OCI-LY3 (cell line): ENCODE measurements at regions not wholly inside any gene's neighbourhood (a gene's known extent, or its start where the extent isn't known, plus 50 kb on each side); places are given as distances from the start of the nearest gene placed in this dataset.

Source experiments
- H2AFZ ChIP-seq: fragments of 200-600, 300-600 bp; shearing (Covaris generic); 2 replicates; pipeline ENCODE4 v1.6.0; 2014; ENCODE audit warnings: antibody characterized with exemption, low read depth, low read length
- H3K27ac ChIP-seq: fragments of 200-600, 300-600 bp; sonication (generic); 2 replicates; pipeline ENCODE4 v1.5.1; 2014; ENCODE audit warnings: mild to moderate bottlenecking, low read length, moderate library complexity, mixed read lengths
- H3K27me3 ChIP-seq: fragments of 200-600, 300-600 bp; sonication (generic); 2 replicates; pipeline ENCODE4 v1.6.1; 2014; ENCODE audit warnings: low read depth, low read length, mixed read lengths
- H3K36me3 ChIP-seq: fragments of 200-600, 300-600 bp; sonication (generic); replicated peaks from 2 replicates; pipeline ENCODE3; 2014; ENCODE audit warnings: low read depth, low read length, mixed read lengths
- H3K4me1 ChIP-seq: fragments of 300-600, 200-600 bp; sonication (generic); 2 replicates; pipeline ENCODE4 v1.6.1; 2014; ENCODE audit warnings: low read length, mixed read lengths
- H3K4me2 ChIP-seq: fragments of 200-600, 300-600 bp; sonication (generic); 2 replicates; pipeline ENCODE4 v1.6.1; 2014; ENCODE audit warnings: low read length, mixed read lengths
- H3K4me3 ChIP-seq: fragments of 300-600, 200-600 bp; sonication (generic); 2 replicates; pipeline ENCODE4 v1.5.1; 2014; ENCODE audit warnings: antibody characterized with exemption, mild to moderate bottlenecking, low read length, moderate library complexity
- H3K79me2 ChIP-seq: fragments of 300-600, 200-600 bp; shearing (Covaris generic); 2 replicates; pipeline ENCODE4 v1.6.1; 2014; ENCODE audit warnings: mild to moderate bottlenecking, low read length, mixed read lengths
- H3K9ac ChIP-seq: fragments of 300-600, 200-600 bp; shearing (Covaris generic); 2 replicates; pipeline ENCODE4 v1.6.0; 2014; ENCODE audit warnings: mild to moderate bottlenecking, low read length, moderate library complexity
- H3K9me3 ChIP-seq: fragments of 200-600, 300-600 bp; shearing (Covaris generic); 2 replicates; pipeline ENCODE4 v1.6.1; 2014; ENCODE audit warnings: low read length, mixed read lengths; ENCODE audit not compliant: insufficient read depth
- H4K20me1 ChIP-seq: fragments of 200-600, 300-600 bp; sonication (generic); 2 replicates; pipeline ENCODE4 v1.6.1; 2016; ENCODE audit warnings: low read length, mixed read lengths; ENCODE audit not compliant: insufficient read depth
- CTCF ChIP-seq: fragments of 200-600, 300-600 bp; sonication (generic); IDR thresholded peaks from 2 replicates; pipeline ENCODE4 v1.5.1; 2014; ENCODE audit warnings: antibody characterized with exemption, low read length, low read depth
- EZH2phosphoT487 ChIP-seq: fragments of 200-600 bp; shearing (Covaris generic); IDR thresholded peaks from 2 replicates; pipeline ENCODE4 v1.6.1; 2018; ENCODE audit warnings: antibody characterized with exemption, mixed run types, low read depth

GRCh38 chr7:115271332-115272235, 349.7 kb downstream of the MDFIC start:
- no peaks in the 10 kb centered on the region for H3K79me2 ChIP-seq
- no peak overlapping the region for H3K9ac ChIP-seq
- H3K4me3 ChIP-seq: no peak overlapping the region
- H3K36me3 ChIP-seq: no peaks in the 10 kb centered on the region
- H3K9me3 ChIP-seq: 0 out of 2 replicates have a peak, but pooled peaks cover 3% of the 10 kb centered on the region
- H2AFZ ChIP-seq: no peak overlapping the region; the same call in 1 of the 2 replicates
- no peaks in the 10 kb centered on the region for H4K20me1 ChIP-seq
- peaks cover 20% of the 10 kb centered on the region for H3K4me1 ChIP-seq
- H3K27ac ChIP-seq: no peak overlapping the region
- no peaks in the 10 kb centered on the region for H3K27me3 ChIP-seq
- H3K4me2 ChIP-seq: no peak overlapping the region
- TF ChIP-seq EZH2phosphoT487 (no peak), CTCF (no peak)

GRCh38 chr7:115269486-115269885, 347.6 kb downstream of the MDFIC start:
- Histone ChIP-seq H3K79me2 (no peaks in the 10 kb centered on the region), H3K9me3 (no peaks in the 10 kb centered on the region), H3K27ac (no peak overlapping the region), H3K4me3 (no peak overlapping the region), H3K4me2 (no peak overlapping the region), H2AFZ (no peak overlapping the region), H3K4me1 (peaks cover 20% of the 10 kb centered on the region), H3K9ac (no peak overlapping the region), H3K36me3 (no peaks in the 10 kb centered on the region), H4K20me1 (no peaks in the 10 kb centered on the region), H3K27me3 (no peaks in the 10 kb centered on the region)
- no peak for TF ChIP-seq EZH2phosphoT487
- no peak for TF ChIP-seq CTCF

GRCh38 chr7:115267503-115267902, 345.6 kb downstream of the MDFIC start:
- Histone ChIP-seq H3K27me3 (no peaks in the 10 kb centered on the region), H3K27ac (no peak overlapping the region), H3K4me2 (peak overlapping the region; percentile 27; the same call in 1 of the 2 replicates), H3K4me3 (no peak overlapping the region), H3K4me1 (peaks cover 20% of the 10 kb centered on the region), H2AFZ (no peak overlapping the region), H3K9me3 (no peaks in the 10 kb centered on the region), H3K9ac (no peak overlapping the region), H3K79me2 (no peaks in the 10 kb centered on the region), H4K20me1 (no peaks in the 10 kb centered on the region), H3K36me3 (no peaks in the 10 kb centered on the region)
- TF ChIP-seq EZH2phosphoT487: no peak

- no peaks in the 10 kb centered on the region for H3K4me1 ChIP-seq
- H3K9ac ChIP-seq: no peak overlapping the region
- no peaks in the 10 kb centered on the region for H3K9me3 ChIP-seq
- H3K36me3 ChIP-seq: no peaks in the 10 kb centered on the region
- no peak overlapping the region for H3K4me3 ChIP-seq
- no peaks in the 10 kb centered on the region for H4K20me1 ChIP-seq
- no peak for TF ChIP-seq EZH2phosphoT487
- H3K27ac ChIP-seq: no peak overlapping the region
- H3K27me3 ChIP-seq: no peaks in the 10 kb centered on the region
- no peak overlapping the region for H2AFZ ChIP-seq
- H3K4me2 ChIP-seq: no peak overlapping the region
- H3K79me2 ChIP-seq: no peaks in the 10 kb centered on the region
Observed at GRCh38 chr7:115260381-115260780, 338.5 kb downstream of the MDFIC start.

GRCh38 chr7:115252461-115252860, 330.6 kb downstream of the MDFIC start:
- Histone ChIP-seq H3K27ac (no peak overlapping the region), H3K4me3 (no peak overlapping the region), H3K4me1 (no peaks in the 10 kb centered on the region), H4K20me1 (no peaks in the 10 kb centered on the region), H3K4me2 (no peak overlapping the region), H3K36me3 (no peaks in the 10 kb centered on the region), H3K27me3 (no peaks in the 10 kb centered on the region), H3K9me3 (no peaks in the 10 kb centered on the region), H3K9ac (no peak overlapping the region), H2AFZ (no peak overlapping the region), H3K79me2 (no peaks in the 10 kb centered on the region)
- no peak for TF ChIP-seq EZH2phosphoT487
- TF ChIP-seq CTCF: no peak
